GM19324 (cell line): ENCODE measurements at regions not wholly inside any gene's neighbourhood (a gene's known extent, or its start where the extent isn't known, plus 50 kb on each side); places are given as distances from the start of the nearest gene placed in this dataset.
A peak's percentile ranks its signal among the peaks of the same experiment; 100 is the strongest.

Experiments
- ATAC-seq: cut with Tn5 transposase; IDR thresholded peaks from one replicate; pipeline ENCODE4 v1.9.1; 2021; ENCODE audit warnings: mild to moderate bottlenecking, moderate library complexity; ENCODE audit not compliant: unreplicated experiment, low FRiP score

DNA sequence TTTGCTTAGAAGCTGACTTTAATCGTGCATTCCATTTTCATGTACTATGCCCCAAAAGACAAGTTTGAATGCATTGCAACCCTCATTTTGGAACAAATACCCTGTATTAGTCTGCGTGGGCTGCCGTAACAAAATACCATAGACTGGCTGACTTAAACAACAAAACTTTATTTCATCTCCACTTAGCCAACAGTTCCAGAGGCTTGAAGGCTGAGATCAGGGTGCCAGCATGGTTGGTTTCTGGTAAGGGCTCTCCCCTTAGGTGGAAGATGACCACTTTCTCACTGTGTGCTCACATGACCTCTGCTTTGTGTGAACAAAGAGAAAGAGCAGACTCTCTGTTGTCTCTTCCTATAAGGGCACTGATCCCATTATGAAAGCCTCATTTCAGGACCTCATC, 431.7 kb upstream of the MAP3K7 start:
- no peak for ATAC-seq

- ATAC-seq, result no peak
Observed at GRCh38 chr6:91013511-91013910, 426.6 kb upstream of the MAP3K7 start.

DNA sequence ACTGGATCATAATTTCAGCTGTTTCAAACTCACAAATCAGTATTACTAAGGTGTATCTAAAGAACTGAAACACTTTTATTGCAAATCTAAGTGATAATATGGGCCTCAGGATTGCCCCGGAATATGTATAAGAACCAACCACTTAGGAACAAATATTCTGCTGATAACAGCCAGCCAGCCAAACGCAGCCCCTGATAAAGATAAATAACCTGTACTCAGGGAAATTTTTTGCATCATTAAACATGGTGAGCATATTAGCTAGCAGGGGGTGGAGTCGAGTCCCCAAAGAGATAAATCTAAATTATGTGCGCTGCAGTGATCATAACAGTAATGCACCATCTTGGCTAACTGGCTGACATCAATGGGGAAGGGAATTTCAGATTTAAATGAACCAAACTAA, 410.2 kb upstream of the MAP3K7 start:
- no peak for ATAC-seq

DNA sequence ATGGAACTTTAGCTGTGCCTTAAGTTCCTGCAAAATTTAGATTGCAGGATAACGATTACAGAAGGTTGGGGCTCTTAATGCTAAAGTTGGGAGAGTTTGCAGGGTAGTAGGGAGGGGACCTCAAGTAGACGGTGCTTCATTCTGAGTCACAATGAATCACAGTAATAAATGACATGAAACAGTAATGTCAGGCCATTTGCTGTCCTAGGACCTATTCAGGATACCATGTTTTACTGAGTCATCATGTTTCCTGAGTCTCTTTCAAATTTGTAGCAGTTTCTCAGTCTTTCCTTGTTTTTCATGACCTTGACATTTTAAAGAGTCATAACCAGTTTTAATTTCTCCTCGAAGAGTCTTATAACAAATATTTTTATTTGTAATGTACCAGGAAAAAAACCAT, 406.9 kb upstream of the MAP3K7 start:
- ATAC-seq, result no peak

DNA sequence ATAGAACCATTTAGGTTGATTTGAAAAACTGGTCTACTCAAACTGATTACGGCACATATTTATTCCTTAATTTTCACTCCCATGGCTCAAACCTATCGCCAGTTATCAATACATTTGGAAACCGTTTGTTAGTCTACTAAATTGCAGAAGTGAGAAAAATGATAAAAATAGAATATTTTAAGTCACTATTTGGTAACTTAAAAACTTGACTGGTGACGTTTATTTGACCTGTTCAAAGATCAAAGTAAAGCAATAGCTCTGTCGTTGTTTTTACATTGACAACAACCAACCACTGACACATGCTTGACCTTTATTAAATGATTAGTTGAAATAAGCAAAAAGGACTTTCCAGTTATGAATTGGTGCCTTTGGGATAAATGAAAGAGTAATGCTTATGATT, 402.9 kb upstream of the MAP3K7 start:
- ATAC-seq, result no peak

DNA sequence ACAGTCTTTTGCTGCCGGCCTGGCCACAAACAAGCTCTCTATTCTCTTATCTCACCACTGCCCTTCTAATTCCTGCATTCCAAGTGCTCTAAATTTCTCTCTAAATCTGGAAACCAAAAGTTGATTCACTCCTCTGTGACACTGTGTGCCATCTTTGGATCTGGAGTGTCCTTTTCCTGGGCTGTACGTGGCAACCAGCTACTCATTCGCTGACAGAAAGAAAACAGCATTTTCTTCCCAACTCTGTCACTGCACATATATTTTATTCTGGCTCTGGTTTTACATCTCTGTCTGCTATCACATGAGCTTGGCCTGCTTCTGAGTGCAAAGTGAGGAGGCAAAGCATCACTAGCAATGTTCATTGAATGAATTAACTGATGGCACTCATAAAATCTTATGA, 397.2 kb upstream of the MAP3K7 start:
- no peak for ATAC-seq

- ATAC-seq, result no peak
Observed at GRCh38 chr6:90983462-90983861, 396.6 kb upstream of the MAP3K7 start.

DNA sequence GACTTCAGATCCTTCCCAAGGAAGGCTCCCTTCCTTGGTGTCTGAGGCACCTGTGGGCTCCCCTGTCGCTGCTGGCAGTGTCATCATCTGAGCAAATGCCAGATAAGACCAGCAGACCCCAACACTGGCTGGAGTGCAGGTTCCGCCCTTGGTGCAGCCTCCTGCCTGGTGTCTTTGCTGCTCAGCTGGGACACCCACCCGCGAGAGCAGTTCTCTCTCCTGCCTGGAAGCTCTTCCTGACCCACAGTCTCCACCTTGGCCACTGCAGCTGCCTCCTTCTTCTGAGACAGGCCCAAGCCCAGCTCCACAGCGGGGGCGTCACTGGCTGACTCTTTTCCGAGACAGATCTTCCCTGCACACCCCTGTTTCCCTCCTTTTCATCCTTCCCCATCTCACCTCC, 395.7 kb upstream of the MAP3K7 start:
- no peak for ATAC-seq

GRCh38 chr6:90982051-90982450, 395.2 kb upstream of the MAP3K7 start:
- ATAC-seq, result no peak

DNA sequence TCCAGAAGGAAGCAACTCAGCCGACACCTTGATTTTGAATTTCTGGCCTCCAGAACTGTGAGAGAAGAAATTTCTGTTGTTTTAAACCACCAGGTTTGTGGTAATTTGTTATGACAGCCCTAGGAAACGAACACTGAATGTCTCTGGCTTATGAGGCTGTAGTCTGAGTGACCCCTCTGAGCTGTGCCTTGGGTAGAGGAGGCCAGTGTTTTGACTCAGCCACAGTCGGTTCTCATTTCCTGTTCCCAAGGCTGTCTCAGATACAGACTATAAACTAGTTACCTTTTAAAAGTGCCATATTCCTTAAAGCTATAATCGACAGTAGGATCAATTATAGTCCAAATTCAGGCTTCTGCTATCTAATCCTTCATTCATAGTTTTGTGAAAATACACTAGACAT, 391.2 kb upstream of the MAP3K7 start:
- peak; percentile 57 for ATAC-seq

DNA sequence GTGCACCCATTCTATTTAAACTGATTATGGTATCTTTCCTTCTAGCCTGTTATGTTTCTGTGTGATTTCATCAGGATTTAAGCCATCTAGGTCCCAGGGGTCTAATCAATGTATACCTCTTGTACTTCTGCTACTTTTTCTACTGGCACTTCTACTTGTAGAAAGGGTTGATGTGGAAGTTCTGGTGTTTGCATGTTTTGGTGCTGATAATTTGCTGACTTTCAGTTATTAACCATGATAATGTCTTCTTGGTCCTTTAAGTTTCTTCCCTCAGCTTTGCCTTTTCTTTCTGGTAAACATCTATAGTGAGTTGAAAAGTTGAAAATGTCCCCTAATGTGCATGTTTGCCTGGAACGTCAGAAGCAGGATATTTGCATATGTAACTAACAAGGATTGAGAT, 390.6 kb upstream of the MAP3K7 start:
- no peak for ATAC-seq

GRCh38 chr6:90976341-90976740, 389.5 kb upstream of the MAP3K7 start:
- no peak for ATAC-seq

GRCh38 chr6:90975741-90976140, 388.9 kb upstream of the MAP3K7 start:
- ATAC-seq, result no peak

- no peak for ATAC-seq
Observed at GRCh38 chr6:90973188-90973587, 386.3 kb upstream of the MAP3K7 start.

DNA sequence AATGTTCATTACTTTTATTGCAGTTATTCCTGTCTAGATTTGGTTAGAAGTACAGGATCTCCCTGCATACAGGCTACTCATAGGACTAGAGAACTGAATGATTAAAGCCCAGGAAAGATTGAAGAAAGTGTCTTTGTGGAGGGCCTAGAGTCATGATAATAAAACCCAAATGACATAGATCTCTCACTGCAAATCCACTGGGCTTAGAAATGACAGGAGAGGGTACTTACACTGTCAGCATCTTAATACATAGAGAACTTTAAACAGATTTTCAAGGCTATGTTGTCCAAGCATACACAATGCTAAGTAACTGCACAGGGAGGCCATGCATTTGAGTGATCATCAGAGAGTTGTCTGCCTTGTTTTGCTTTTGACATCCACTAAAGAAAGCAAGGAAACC, 383.8 kb upstream of the MAP3K7 start:
- ATAC-seq, result no peak

DNA sequence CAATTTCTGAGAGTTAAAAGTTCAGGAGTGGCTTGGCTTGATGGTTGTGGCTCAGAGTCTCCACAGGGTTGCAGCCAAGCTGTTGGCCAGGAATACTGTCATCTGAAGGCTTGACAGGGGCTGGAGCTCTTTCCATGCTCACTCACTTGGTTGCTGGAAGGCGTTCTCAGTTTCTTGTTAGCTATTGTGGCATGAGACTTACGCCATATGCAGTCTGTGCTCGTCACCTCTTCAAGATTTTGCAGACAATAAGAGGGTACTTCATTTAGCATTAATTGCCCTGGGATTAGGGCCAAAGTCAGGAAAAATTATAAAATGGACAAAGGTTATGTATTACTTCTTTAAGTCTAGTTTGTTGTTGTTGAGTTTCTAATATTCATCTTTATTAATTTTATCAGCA, 380.6 kb upstream of the MAP3K7 start:
- no peak for ATAC-seq

GRCh38 chr6:90960324-90960723, 373.5 kb upstream of the MAP3K7 start:
- no peak for ATAC-seq

DNA sequence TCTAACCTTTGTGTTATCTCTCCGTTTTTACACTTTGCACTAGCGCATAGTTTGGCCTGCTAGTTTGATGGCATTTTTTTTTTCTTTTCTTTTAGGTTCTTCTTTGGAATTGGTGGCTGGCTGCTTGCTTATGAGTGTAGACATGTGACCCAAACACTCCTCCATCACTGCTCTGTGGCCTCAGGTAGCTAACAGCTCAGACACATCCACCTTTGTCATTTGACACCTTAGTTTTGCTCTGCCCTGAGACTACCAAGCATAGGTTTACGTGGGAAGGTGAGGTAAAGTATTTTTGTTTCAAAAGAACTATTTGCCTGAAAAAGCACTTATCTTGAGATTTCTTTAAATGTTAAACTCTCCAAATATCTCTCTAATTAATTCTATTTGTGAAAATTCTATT, 368.4 kb upstream of the MAP3K7 start:
- no peak for ATAC-seq

DNA sequence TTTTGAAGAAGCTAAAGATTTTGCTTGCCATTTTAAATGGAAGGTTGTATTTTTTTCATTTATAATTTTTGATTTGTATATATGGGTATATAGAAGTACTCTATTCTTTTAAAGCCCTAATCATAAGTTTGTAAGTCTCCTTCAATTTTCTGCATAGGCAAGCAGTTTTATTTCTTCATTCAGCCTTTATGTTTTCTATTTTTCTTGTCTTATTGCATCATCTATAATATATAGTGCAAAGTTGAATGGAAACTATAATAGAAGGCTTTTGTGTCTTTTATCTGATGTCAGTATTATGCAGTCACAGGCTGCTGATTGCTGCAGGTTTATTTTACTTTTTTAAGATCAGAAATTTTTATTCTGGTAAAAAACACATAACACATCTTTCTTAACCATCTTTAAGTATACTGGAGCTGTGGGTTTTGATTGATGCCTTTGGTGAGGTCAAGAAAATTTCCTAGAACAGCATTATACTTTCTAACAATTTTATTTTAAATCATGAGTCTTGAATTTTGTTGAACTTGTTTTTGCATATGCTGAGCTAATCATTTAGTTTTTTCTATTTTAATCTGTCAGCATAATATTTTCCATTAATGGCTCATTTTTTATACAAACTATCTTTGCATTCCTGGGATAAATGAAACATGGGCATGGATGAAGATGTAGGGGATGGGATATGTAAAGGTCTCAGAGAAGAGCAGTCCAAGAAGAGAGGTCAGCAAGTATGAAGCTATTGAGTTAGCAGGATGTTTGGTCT, 366.7 kb upstream of the MAP3K7 start:
- ATAC-seq, result no peak

GRCh38 chr6:90952176-90952575, 365.3 kb upstream of the MAP3K7 start:
- no peak for ATAC-seq

DNA sequence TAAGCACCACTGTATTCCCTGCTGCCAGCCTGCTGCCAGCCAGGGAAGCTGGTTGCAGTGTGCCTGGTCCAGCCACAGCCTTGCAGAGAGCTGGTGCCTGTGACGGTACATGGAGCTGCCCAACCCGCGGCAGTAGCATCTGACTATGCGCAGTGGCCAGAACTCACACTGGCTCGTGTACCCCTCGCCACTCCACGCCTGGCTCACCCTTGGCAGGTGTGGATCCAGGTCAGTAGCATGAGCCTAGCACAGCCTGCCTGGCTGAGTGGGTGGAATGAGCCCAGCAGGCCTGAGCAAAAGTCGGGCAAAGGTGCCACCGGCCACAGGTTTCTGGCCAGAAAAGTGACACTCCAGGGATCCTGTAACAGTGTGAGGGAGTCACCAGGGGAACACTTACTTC, 361.7 kb upstream of the MAP3K7 start:
- ATAC-seq, result no peak

DNA sequence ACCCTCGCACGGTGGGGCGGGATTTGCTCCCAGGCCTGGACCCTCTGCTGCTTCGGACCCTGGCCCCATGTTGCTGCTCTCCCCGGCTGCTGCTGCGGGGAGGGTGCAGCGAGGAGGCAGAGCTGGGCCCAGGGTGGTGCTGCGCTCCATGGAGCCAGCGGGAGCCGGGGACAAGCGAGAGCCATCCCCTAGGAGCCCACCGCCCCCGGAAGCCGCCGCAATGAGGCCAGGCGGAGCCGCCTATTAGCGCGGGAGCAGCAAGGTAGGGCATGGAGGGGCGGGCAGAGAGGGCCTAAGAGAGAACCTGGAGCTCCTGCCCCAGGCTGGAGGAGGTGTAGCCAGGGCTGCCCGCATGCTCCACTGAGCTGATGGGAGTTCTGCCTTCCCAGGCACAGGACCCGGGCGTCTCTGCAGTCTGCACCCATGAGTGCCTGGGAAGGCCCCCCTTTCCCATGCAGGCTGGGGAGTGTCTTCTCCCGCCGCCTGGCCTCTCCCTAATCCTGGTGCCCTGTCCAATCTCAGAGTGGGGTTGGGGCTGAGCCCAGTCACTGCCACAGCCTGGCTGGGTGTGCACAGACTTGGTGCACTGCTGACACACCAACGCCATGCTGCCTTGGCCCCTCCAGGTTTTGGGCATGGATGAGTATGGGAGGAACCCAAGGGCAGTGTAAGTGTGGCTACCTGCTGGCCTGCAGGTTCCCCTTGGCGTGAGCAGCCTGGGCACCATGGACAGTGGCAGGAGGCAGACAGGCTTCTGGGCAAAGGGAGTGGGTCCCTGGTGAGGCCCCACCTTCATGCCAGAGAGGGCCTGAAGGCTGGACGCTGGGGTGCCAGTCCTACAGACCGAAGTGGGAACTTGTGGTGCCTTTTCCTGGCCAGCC, 360.6 kb upstream of the MAP3K7 start:
- ATAC-seq, result no peak
